RKO (cell line): ENCODE measurements at regions not wholly inside any gene's neighbourhood (a gene's known extent, or its start where the extent isn't known, plus 50 kb on each side); places are given as distances from the start of the nearest gene placed in this dataset.

Source experiments
- DNase-seq: peaks from one replicate; pipeline ENCODE4 v3.0.0-alpha.2; 2016; ENCODE audit warnings: low spot score

- DNase-seq: no peak
Measured at GRCh38 chr17:72208832-72209231, 88.0 kb downstream of the SOX9 start.

GRCh38 chr17:72212041-72212440, 91.2 kb downstream of the SOX9 start:
- DNase-seq: no peak

GRCh38 chr17:72215490-72215889, 94.7 kb downstream of the SOX9 start:
- DNase-seq: no peak

GRCh38 chr17:72215928-72216327, 95.1 kb downstream of the SOX9 start:
- no peak for DNase-seq

DNA sequence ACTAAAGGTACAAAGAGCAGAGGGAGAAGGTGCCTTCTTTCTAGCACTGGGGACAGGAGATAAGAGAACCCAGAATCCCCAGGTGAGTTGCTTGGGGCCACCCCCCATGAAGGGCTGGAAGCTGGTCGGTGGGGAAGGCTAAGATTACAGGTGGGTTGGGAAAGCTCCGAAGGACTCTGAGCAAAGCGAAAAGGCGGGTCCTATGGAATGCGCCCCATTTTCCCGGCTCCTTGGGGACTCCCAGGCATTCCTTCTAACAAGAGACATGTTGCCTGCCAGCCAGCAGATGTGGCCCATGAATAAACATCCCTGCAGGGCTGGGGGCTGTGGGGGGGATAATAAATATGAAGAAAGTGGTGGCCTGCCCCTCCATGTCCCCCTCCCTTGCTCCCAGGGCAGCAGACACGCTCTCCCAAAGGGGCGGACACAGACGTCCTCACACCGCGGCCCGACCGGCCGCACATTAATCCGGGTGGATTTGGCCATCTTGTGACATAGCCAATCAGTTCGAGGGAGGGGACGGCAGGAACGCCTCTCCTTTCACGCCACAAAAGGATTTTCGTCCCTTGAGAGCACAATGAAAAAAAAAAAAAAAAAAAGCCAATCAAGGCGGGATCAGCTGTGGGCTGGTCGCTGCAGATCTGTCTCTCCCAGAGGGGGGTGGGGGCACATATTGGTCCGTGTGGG, 98.5 kb downstream of the SOX9 start:
- DNase-seq: no peak

DNA sequence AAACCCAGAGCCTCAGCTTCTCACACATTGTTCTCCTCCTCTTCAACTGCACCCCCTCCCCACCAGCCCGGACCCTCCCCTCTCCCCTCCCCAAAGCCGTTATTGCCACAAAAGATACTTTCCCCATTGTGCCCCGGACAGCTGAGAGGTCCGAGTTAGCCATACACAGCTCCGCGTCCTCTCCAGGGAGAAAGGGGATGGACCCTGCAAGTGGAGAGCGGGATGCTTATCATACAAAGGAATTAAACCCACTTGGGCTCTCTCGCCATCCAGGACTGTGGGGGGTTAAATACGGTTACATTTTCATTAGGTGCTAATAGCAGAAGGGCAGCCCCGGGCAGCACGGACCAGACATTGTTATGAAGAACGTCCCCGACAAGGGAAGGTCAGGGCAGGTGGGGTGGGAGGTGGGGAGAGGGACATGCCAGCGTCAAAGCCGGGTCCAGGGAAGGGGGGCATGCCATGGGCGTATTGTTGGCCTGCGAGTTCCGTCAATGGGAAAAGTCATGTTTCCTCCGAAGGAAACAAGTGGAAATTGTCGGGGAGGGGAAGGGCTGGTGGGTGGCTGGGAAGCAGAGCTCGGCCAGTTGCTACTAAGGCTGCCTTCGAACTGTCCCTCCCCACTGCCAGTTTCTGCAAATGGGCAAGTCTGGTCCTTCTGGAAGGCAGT, 99.1 kb downstream of the SOX9 start:
- DNase-seq: no peak

- DNase-seq: no peak
Measured at GRCh38 chr17:72222661-72223380, 102.0 kb downstream of the SOX9 start.

- no peak for DNase-seq
Measured at GRCh38 chr17:72223866-72224291, 103.1 kb downstream of the SOX9 start.

- no peak for DNase-seq
Measured at GRCh38 chr17:72226322-72226721, 105.5 kb downstream of the SOX9 start.

DNA sequence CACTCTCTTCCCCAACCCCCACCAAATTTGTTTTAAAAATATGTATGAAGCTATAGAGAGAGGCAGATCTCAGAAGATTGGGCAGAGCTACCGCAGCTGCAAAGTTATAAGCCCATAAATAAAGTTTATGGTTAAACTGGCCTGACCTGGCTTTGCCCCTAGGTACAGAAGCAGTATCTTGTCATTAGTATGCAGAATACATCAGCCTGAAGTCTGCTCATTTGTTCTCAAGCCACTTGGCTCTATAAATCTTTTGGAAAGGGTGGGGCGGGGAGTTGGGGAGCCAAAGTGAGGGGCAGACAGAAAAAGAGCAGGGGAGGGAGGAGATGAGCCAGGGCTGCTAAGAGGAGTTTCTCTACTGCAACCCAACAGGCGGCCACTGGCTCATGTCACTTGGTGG, 113.2 kb downstream of the SOX9 start:
- no peak for DNase-seq

GRCh38 chr17:72234985-72235384, 114.2 kb downstream of the SOX9 start:
- DNase-seq: no peak

DNA sequence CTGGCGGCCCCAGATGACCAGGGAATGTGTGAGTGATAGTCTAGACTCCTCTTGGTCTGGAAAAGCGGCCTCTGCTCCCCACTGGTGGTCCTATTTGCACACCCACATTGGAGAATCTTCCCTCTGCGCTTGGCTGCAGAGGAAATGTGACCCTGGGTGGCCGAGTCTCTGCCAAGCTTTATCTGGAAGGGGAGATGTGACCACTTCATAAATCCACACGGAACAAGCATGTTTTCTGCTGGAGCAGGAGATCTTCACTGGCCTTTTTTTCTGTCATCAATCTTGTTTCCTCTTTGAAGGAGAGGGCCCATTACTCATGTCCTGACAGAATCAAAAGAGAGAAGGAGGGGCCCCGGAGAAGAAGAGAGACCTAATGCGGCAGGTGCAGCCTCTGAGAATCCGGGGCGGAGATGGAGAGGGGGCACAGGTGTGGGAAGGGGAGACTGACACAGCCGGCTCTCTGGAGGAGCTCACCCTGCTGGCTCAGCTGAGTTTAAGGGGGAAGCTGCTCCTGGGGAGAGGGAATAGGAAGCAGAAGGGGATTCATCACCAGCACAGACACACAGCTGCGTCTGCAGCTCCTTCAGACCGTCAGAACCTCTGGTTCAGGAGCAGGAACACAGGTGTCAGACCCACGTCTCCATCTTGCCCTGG, 116.3 kb downstream of the SOX9 start:
- no peak for DNase-seq

GRCh38 chr17:72238157-72238673, 117.4 kb downstream of the SOX9 start:
- DNase-seq: no peak

DNA sequence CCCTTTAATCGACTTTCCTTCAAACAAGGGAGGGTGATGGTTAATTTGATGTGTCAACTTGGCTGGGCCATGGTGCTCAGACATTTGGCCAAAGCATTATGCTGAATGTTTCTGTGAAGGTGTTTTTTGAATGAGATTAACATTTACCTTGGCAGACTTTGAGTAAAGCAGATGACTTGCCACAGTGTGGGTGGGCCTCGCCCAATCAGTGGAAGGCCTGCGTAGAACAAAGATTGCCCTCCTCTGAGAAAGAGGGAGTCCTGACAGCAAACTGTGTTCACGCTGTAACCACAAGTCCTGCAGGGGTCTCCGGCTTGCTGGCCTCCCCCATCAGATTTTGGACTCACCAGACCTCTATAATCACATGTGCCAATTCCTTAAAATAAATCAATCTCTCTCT, 118.7 kb downstream of the SOX9 start:
- DNase-seq: no peak

- DNase-seq: no peak
Measured at GRCh38 chr17:72240333-72240732, 119.5 kb downstream of the SOX9 start.

DNA sequence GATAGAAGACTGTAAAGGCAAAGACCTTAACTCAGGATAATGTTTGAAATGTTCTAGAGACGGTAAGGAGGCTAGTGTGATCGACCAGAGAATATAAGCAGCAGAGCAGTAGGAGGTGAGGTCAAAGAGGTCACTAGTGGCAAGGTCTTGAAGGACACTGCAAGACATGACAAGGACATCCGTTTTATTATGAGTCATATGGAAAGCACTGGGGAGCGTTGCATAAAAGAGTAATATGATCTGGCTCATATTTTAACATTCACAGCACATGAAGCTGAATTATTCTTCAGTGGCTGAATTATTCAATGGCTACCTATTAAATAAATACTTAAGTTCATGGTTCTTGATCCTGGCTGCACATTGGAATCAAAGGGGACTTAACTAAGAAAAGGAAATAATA, 123.7 kb downstream of the SOX9 start:
- DNase-seq: no peak

DNA sequence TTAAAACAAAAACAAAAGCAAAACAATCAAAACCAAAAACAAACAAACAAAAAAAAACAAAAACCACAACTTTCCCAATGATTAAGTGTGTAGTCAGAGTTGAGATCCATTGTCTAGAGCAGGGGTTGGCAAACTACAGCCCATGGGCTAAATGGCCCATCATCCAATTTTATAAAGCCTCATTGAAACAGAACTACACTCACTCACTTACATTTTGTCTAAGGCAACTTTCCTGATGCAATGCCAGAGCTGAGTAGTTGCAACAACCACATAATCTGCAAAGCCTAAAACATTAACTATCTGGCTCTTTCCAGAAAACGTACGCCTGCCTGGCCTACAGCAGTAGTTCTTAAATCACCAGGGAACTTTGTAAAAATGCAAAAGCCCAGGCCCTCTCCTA, 124.1 kb downstream of the SOX9 start:
- DNase-seq: no peak

GRCh38 chr17:72249441-72249840, 128.6 kb downstream of the SOX9 start:
- no peak for DNase-seq

GRCh38 chr17:72250206-72250605, 129.4 kb downstream of the SOX9 start:
- no peak for DNase-seq

- DNase-seq: no peak
Measured at GRCh38 chr17:72253597-72253996, 132.8 kb downstream of the SOX9 start.

DNA sequence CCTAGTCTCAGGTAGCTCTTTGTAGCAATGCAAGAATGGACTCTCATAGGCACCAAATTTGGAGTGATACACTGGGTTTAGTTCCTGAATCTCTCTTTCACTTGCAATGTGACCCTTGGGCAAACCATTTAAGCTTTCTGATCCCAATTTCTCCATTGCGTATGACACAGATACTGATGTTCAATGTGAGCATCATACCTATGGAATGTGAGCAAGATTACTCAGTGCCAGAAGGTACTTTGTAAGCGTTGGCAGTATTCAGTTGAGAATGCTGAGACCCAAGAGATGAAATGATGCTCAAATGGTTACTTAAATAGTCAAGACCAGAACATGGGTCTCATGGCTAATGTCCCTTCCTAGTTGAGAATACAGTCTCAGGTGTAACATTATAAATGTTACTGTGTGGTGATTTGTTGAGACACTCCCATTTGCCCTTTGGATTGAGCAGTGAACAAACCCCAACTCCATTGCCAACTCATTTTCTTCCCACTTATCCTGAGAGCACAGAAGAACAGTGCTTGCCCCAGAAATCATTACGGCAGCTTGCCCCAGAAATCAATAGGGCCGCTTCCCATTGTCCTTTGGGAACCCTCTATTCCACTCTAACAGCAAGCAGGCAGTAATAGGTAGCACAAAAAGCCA, 134.1 kb downstream of the SOX9 start:
- DNase-seq: no peak

GRCh38 chr17:72255481-72255880, 134.7 kb downstream of the SOX9 start:
- DNase-seq: no peak
